Stimulated activated CD8-positive, alpha-beta memory T cell treated with anti-CD3 and anti-CD28 coated beads, Interleukin-7, amount 100 ng/mL, for 1 hour (primary cell): ENCODE measurements at regions not wholly inside any gene's neighbourhood (a gene's known extent, or its start where the extent isn't known, plus 50 kb on each side); places are given as distances from the start of the nearest gene placed in this dataset.

Source experiments
- DNase-seq, 2 donors: peaks; one replicate each; pipeline ENCODE4 v3.0.0-alpha.2; 2020; ENCODE audit warnings: low read depth in 2 of 2

- no peak for DNase-seq
Measured at GRCh38 chr16:6593799-6594198, 738.8 kb upstream of the RBFOX1 start.

GRCh38 chr16:6576606-6577005, 756.0 kb upstream of the RBFOX1 start:
- no peak for DNase-seq

- no peak for DNase-seq
Measured at GRCh38 chr16:6576113-6576512, 756.5 kb upstream of the RBFOX1 start.

DNA sequence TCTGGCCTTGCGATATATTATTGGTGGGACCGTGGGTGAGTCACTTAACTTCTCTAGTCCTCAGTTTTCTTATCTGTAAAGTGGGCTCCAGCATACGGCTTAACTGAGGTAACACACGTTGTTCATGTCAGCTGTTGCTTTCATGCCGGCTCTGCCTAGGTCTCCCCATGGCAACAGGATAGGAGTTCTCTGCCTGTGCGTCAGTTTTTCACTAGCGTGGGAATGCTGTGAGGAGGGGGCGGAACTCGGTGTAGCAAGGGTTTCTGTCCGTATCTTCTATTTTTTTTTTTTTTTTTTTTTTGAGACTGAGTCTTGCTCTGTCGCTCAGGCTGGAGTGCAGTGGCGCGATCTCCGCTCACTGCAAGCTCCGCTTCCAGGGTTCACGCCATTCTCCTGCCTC, 758.5 kb upstream of the RBFOX1 start:
- DNase-seq = no peak

- DNase-seq = no peak
Measured at GRCh38 chr16:6573577-6573976, 759.1 kb upstream of the RBFOX1 start.

DNA sequence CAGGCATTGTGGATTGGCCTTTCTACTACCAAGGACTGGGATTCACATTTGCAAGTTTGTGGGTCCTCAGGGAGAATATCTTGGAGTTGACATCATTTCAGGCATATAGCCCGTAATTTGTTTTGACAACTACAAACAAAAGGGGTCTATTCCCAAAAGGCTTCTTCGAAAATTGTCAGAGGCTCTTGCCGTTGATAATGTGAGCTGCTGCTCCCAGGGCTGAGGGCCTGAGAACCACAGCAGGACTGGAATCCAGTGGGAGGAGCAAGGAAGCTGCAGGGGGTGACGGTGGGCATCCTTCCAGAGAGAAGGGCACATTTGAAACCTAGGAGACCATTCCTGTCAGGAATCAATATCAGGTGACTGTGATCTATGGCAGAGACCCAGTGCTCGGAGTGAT, 761.6 kb upstream of the RBFOX1 start:
- no peak for DNase-seq

GRCh38 chr16:6570530-6570929, 762.1 kb upstream of the RBFOX1 start:
- no peak for DNase-seq

- DNase-seq = no peak
Measured at GRCh38 chr16:6562986-6563385, 769.7 kb upstream of the RBFOX1 start.

DNA sequence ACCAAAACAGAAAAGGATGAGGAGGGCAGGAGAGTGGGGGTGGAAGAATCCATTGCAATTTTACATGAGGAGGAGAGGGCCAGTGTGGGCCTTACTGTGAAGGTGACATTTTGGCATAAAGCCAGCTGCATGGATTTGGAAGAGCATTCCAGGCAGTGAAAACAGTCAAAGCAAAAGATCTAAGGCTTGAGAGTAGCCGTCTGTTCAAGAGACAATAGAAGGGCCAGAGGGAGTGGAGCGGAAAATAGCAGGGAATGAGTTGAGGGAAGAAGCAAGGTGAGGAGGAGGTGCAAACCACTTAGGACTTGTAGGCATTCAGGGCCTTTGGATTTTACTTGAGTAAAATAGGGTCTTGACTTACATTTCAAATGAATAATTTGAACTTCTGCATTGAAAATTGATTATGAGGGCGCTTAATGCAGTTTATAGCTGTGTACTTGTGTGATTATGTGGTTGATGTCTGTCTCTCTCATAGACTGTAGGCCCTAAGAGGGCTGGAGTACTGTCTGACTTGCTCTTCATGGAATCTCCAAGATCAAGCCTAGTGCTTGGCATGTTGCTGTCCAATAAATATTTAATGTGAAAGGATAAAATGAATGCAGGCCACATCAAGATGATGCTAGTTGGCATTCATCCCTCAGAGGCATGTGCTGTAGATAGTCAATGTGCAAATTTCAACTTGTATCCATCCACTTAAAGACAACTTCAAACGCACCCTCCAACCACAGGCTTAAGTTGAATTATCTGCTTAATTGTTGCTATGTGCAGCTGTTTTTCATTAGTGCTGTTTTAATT, 772.1 kb upstream of the RBFOX1 start:
- DNase-seq = no peak

- no peak for DNase-seq
Measured at GRCh38 chr16:6558661-6559060, 774.0 kb upstream of the RBFOX1 start.

DNA sequence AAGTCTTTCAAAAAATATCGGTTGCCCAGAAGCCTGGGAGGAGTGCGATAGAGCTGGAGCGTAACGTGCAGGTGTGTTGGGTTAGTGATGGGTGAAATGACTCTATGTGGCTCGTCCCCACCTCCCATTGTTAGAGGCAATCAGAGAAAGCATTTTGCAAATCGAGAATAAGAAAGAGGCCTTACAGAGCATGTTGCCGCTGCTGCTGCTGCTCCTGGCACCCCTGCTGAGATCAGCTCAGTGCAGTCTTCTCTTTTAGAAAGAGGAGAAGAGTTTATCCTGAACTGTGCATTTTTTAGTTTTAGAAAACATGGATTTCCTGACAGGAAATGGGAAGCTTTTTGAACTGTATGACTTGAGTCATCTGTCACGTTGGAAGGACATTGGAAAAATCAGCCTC, 774.5 kb upstream of the RBFOX1 start:
- DNase-seq = no peak

- no peak for DNase-seq
Measured at GRCh38 chr16:6557353-6558023, 775.2 kb upstream of the RBFOX1 start.

DNA sequence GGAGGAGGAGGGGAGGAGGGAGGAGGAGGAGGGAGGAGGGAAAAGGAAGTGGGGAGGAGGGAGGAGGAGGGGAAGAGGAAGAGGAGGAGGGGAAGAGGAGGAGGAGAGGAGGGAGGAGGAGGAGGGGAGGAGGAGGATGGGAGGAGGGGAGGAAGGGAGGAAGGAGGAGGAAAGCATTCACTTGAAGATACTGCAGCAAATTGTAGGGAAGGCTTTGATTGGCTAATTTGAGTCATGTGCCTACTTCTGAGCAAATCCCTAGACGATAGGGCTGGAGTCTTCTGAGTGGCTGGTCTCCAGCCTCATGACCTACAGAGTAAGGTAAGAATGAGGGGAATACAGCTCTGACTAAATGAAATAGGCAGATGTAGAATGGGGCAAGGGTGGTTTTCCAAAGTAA, 783.2 kb upstream of the RBFOX1 start:
- no peak for DNase-seq

- no peak for DNase-seq
Measured at GRCh38 chr16:6548507-6548906, 784.1 kb upstream of the RBFOX1 start.

DNA sequence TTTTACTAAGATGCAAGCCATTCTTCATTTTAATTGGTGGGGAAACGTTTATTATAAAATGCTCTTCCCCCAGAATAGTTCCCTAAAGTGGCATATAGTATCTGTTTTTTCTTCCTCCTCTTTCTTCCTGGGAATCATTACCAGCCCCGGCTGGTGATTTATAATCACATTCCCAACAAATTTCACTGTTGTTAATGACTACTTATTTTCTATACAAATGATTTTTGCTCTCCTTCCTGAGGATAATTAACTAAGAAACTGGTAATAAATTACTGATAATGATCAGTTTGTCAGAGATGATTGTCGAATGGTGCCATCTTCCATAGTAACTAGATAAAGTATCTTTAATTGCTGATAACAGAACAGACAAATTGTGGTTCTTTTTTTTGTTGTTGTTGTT, 785.5 kb upstream of the RBFOX1 start:
- no peak for DNase-seq

DNA sequence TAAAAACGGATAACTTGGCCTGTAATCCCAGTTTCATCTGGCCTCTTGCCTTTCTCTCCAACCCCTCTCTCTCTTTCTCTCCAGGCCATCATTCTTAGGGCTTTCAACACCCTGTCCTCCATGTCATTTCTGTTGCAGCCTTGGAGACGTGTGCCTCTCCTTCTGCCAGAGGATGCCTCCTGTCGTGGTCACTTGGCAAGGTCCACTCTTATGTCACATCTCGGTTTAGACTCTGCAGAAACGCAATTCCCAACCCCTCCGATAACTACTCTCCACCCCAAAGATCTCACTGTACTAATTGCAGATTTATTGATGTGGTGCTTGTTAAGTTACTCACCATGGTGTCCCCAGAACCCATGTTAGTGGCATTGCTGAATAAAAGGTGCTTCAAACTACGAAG, 787.3 kb upstream of the RBFOX1 start:
- DNase-seq = no peak

DNA sequence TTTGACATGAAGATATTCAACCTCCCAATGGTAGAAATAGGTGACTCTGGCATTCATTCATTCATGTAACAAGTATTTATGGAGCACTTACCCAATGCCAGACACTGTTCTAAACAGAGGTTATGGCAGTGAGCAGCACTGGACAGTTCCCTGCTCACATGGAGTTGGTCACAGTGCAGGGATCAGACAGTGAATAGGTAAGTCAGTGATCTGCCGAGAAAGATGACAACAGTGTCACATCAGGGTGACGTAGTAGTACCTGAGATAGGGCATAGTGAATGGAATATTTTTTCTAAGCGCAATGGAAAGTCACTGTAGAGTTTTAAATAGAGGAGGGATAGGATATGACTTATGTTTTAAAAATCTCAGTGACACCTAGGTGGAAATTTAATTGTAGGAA, 791.4 kb upstream of the RBFOX1 start:
- DNase-seq = no peak

DNA sequence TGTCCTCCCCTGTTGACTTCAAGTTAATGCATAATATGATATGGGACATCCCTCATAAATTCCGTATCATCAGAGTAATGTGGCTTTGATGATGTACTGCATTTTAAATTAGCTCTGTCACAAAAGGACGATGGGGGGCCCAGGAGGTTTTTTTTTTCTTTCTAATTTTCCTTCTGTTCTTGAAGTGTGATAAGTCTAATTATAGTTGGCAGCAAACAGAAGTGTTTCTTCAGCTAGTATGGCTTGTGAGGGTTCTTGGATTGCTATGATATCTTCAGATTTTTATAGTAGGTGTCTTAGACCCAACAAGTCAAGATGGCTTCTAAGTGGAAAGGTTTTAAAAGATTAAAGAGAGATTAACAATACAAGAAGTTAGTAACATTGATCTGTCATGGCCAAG, 796.2 kb upstream of the RBFOX1 start:
- no peak for DNase-seq

GRCh38 chr16:6531067-6531466, 801.6 kb upstream of the RBFOX1 start:
- DNase-seq = no peak

- DNase-seq = no peak
Measured at GRCh38 chr16:6528217-6528616, 804.4 kb upstream of the RBFOX1 start.

- DNase-seq = no peak
Measured at GRCh38 chr16:6527646-6528045, 805.0 kb upstream of the RBFOX1 start.

GRCh38 chr16:6524501-6524900, 808.1 kb upstream of the RBFOX1 start:
- DNase-seq = no peak

DNA sequence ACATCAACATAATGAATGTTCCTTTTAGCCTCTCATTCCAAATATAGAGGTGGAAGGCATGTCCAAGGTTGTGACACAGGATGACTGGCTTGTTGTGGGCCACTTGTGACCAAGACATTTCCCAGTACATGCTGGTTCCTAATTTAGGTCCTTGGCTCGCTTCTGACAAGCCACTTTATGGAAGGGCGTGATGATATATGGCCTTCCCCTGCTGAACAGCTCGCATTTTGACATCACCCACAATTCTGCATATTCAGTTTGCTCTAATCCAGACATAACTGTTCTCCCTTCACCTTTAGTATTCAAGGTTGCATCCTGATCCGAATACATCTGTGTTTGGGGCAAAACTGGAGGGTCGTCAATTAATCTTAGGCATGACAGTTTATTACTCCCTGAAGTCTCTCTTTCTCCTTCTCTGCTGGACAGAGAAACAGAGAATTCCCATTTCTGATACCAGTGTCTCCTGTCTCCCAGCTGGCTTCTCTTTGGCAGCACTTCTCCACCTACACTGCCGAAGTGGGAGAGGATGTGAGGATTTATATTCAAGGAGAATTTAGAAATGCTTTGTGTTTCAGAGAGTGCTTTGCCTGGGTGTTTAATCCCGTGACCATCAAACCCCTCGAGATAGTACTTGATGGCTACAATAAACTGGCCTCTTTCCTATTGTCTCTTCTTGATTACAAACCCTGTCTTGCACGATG, 815.5 kb upstream of the RBFOX1 start:
- no peak for DNase-seq
